A673 (cell line): ENCODE measurements at regions not wholly inside any gene's neighbourhood (a gene's known extent, or its start where the extent isn't known, plus 50 kb on each side); places are given as distances from the start of the nearest gene placed in this dataset.

Experiments used
- CTCF ChIP-seq: fragments of 300-800, 200-600 bp; sonication (generic); conservative IDR thresholded peaks from 2 replicates; pipeline ENCODE4 v1.5.1; 2017; ENCODE audit warnings: low read depth, mild to moderate bottlenecking, antibody characterized with exemption, low read length, moderate library complexity, mixed read lengths
- EZH2 ChIP-seq: fragments of 200-600 bp; sonication (generic); IDR thresholded peaks from 2 replicates; pipeline ENCODE4 v1.6.1; 2017; ENCODE audit warnings: borderline replicate concordance, low read depth, mild to moderate bottlenecking, mixed read lengths, antibody characterized with exemption, low read length; ENCODE audit not compliant: poor library complexity, severe bottlenecking

- TF ChIP-seq CTCF: no peak
- TF ChIP-seq EZH2: no peak
Observed at GRCh38 chr2:167890739-167891138, 356.7 kb downstream of the STK39 start.
